WTC11 (cell line): ENCODE measurements at regions not wholly inside any gene's neighbourhood (a gene's known extent, or its start where the extent isn't known, plus 50 kb on each side); places are given as distances from the start of the nearest gene placed in this dataset.

ENCODE experiments used
- FOXJ3 ChIP-seq: sonication (generic); formaldehyde crosslinking; IDR thresholded peaks from 2 replicates; pipeline ENCODE4 v1.9.0; 2021; ENCODE audit warnings: missing genetic modification reagents, mild to moderate bottlenecking, borderline replicate concordance
- IRF2 ChIP-seq: sonication (generic); formaldehyde crosslinking; IDR thresholded peaks from 2 replicates; pipeline ENCODE4 v1.8.0; 2022; ENCODE audit warnings: low read depth, missing genetic modification reagents, borderline replicate concordance
- SP1 ChIP-seq: sonication (generic); formaldehyde crosslinking; conservative IDR thresholded peaks from 2 replicates; pipeline ENCODE4 v1.8.1; 2022; ENCODE audit warnings: missing genetic modification reagents
- TF ChIP-seq, protein P1 (sequence below): fragments of 200-600 bp; IDR thresholded peaks from 2 replicates; pipeline ENCODE4 v1.8.0; 2022; ENCODE audit warnings: antibody characterized with exemption
- TF ChIP-seq, protein P2 (sequence below): sonication (generic); formaldehyde crosslinking; conservative IDR thresholded peaks from 2 replicates; pipeline ENCODE4 v1.8.1; 2023; ENCODE audit warnings: mild to moderate bottlenecking, low read depth, missing genetic modification reagents, moderate library complexity
- TF ChIP-seq, protein P3 (sequence below): sonication (generic); formaldehyde crosslinking; IDR thresholded peaks from 2 replicates; pipeline ENCODE4 v1.8.1; 2023; ENCODE audit warnings: mild to moderate bottlenecking, missing genetic modification reagents, moderate library complexity

DNA sequence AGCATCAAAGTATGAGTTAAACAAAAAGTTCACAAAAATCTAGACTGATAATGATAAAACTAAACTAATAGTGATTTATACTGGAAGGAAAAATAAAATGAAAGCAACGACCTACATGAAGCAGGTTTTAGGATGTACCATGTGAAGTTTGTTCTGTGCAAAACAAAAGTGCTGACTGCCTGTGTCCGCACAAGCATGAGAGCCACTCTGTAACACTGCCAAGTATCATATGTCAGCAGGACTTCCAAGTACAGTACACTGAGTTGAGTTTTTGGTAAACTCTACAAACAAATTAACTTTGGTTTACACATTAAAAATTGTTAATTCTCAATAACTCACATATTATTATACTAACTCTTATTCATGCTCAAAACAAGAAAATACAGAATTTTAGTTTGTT is 459.0 kb downstream of the PDGFC start:
- TF ChIP-seq, protein P1, sequence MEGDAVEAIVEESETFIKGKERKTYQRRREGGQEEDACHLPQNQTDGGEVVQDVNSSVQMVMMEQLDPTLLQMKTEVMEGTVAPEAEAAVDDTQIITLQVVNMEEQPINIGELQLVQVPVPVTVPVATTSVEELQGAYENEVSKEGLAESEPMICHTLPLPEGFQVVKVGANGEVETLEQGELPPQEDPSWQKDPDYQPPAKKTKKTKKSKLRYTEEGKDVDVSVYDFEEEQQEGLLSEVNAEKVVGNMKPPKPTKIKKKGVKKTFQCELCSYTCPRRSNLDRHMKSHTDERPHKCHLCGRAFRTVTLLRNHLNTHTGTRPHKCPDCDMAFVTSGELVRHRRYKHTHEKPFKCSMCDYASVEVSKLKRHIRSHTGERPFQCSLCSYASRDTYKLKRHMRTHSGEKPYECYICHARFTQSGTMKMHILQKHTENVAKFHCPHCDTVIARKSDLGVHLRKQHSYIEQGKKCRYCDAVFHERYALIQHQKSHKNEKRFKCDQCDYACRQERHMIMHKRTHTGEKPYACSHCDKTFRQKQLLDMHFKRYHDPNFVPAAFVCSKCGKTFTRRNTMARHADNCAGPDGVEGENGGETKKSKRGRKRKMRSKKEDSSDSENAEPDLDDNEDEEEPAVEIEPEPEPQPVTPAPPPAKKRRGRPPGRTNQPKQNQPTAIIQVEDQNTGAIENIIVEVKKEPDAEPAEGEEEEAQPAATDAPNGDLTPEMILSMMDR: no peak
- TF ChIP-seq, protein P2, sequence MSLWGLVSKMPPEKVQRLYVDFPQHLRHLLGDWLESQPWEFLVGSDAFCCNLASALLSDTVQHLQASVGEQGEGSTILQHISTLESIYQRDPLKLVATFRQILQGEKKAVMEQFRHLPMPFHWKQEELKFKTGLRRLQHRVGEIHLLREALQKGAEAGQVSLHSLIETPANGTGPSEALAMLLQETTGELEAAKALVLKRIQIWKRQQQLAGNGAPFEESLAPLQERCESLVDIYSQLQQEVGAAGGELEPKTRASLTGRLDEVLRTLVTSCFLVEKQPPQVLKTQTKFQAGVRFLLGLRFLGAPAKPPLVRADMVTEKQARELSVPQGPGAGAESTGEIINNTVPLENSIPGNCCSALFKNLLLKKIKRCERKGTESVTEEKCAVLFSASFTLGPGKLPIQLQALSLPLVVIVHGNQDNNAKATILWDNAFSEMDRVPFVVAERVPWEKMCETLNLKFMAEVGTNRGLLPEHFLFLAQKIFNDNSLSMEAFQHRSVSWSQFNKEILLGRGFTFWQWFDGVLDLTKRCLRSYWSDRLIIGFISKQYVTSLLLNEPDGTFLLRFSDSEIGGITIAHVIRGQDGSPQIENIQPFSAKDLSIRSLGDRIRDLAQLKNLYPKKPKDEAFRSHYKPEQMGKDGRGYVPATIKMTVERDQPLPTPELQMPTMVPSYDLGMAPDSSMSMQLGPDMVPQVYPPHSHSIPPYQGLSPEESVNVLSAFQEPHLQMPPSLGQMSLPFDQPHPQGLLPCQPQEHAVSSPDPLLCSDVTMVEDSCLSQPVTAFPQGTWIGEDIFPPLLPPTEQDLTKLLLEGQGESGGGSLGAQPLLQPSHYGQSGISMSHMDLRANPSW (CRISPR knock-in tag): no peak
- no peak for TF ChIP-seq SP1
- no peak for TF ChIP-seq IRF2 (CRISPR knock-in tag)
- TF ChIP-seq FOXJ3: no peak
- TF ChIP-seq, protein P3, sequence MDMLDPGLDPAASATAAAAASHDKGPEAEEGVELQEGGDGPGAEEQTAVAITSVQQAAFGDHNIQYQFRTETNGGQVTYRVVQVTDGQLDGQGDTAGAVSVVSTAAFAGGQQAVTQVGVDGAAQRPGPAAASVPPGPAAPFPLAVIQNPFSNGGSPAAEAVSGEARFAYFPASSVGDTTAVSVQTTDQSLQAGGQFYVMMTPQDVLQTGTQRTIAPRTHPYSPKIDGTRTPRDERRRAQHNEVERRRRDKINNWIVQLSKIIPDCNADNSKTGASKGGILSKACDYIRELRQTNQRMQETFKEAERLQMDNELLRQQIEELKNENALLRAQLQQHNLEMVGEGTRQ (CRISPR knock-in tag): no peak
